GM06990 (cell line): ENCODE measurements at regions not wholly inside any gene's neighbourhood (a gene's known extent, or its start where the extent isn't known, plus 50 kb on each side); places are given as distances from the start of the nearest gene placed in this dataset.

Experiments used
- DNase-seq: peaks from one replicate; pipeline ENCODE4 v3.0.0-alpha.2; 2011; ENCODE audit not compliant: insufficient read length; ENCODE audit errors: extremely low read depth
- H3K27me3 ChIP-seq: replicated peaks from 2 replicates; pipeline ENCODE4 v1.6.0; 2011; ENCODE audit warnings: low read length; ENCODE audit not compliant: control insufficient read depth, insufficient read depth
- H3K36me3 ChIP-seq: 2 replicates; pipeline ENCODE4 v1.5.1; 2011; ENCODE audit warnings: low read length; ENCODE audit not compliant: control insufficient read depth, insufficient read depth
- H3K4me3 ChIP-seq: replicated peaks from 2 replicates; pipeline ENCODE4 v1.5.1; 2011; ENCODE audit warnings: low read depth, mild to moderate bottlenecking, control low read depth, low read length
- TF ChIP-seq, protein P1 (sequence below): IDR thresholded peaks from 2 replicates; pipeline ENCODE4 v1.5.1; 2011; ENCODE audit warnings: low read length, control low read depth, mild to moderate bottlenecking, inconsistent platforms; ENCODE audit not compliant: insufficient read depth, poor library complexity, severe bottlenecking

DNA sequence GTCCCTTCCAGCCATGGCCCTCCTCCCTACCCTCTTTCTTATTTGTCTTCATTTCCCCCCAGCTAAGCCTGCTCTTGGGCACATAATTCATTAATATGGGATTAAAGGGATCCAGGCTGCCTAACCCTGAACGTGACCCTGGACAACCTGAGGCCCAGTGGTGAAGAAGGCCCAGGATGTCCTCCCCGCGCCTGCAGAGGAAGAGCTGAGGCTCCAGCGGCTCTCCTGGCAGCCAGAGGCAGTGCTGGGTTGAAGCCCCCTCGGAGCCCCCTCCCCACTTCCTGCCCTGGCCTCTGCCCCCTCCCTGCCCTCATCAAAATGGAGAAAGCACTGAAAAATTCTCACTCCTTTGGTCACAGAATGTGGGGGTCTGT, 96.5 kb upstream of the ATP2B2 start:
- TF ChIP-seq, protein P1, sequence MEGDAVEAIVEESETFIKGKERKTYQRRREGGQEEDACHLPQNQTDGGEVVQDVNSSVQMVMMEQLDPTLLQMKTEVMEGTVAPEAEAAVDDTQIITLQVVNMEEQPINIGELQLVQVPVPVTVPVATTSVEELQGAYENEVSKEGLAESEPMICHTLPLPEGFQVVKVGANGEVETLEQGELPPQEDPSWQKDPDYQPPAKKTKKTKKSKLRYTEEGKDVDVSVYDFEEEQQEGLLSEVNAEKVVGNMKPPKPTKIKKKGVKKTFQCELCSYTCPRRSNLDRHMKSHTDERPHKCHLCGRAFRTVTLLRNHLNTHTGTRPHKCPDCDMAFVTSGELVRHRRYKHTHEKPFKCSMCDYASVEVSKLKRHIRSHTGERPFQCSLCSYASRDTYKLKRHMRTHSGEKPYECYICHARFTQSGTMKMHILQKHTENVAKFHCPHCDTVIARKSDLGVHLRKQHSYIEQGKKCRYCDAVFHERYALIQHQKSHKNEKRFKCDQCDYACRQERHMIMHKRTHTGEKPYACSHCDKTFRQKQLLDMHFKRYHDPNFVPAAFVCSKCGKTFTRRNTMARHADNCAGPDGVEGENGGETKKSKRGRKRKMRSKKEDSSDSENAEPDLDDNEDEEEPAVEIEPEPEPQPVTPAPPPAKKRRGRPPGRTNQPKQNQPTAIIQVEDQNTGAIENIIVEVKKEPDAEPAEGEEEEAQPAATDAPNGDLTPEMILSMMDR = no peak
- no peak for DNase-seq
- no peaks in the 10 kb centered on the region; the same call in 1 of the 2 replicates for H3K27me3 ChIP-seq
- no peak overlapping the region for H3K4me3 ChIP-seq
- no peaks in the 10 kb centered on the region for H3K36me3 ChIP-seq

DNA sequence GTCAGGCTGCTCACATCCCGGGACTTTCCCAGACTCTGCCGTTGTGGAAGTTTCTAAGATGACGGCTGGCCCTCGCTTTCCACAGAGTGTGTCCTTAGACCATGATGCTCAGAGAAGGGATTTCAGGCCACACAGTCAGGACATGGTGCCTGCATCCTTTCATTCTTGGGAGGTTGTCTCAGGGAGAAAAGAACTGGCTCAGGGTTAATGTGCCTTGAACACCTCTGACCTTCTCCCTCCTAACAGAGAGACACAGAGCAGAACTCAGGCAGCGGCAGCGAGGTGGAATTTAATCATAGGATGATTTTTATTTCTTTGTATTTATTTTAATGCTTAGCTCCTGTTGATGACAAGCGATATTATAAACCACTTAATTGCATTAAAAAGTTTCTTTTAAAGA, 96.9 kb upstream of the ATP2B2 start:
- no peak for DNase-seq
- Histone ChIP-seq H3K4me3 (no peak overlapping the region), H3K36me3 (no peaks in the 10 kb centered on the region), H3K27me3 (no peaks in the 10 kb centered on the region; the same call in 1 of the 2 replicates)
- TF ChIP-seq, protein P1 = no peak

DNA sequence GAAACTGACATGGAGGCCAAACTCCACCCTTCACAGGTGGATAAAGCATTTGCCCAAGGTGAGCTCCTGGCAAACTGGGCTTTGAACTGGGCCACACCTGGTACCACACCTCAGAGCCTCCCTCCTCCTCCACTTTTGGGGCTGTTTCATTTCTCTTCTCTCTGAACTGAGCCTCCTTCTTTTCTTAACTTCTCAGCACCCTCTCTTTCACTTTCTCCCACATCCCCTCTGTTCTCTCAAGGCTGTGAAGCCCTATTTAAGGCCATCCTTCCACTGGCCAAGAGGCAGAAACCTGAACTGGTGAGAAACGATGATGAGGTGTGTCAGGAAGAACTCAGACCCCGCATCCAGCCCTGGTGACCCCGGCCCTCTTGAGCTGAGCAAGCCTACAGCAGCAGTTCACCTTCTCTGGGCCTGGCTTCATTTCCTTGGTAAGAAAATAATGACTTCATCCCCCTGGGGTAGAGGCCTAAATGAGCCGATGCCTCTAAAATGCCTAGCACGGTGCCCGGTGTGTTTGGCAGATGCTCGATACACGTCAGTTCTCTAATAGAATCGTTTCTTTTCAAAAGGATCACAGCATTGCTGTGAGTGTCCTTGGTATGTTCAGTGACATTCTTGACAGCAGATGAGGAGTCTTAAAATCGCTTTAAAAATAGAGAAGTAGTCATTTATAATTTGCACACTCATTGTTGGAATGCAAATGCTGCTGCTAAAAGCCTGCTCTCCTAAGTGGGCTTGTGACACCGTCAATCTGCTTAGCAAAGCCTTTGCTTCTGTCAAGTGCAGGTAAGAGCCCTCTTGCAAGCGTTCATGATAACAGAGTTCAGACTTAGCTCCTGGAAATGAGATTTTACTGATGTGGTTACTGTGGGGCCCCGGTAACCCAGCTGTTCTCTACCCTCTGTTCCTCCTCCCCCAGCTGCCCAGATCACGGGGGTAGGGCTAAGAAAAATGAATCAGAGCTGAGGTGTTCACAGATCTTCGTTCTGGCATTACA, 97.7 kb upstream of the ATP2B2 start:
- DNase-seq = peak; percentile 19
- Histone ChIP-seq H3K4me3 (no peak overlapping the region), H3K36me3 (no peaks in the 10 kb centered on the region), H3K27me3 (no peaks in the 10 kb centered on the region; the same call in 1 of the 2 replicates)
- TF ChIP-seq, protein P1 = no peak

DNA sequence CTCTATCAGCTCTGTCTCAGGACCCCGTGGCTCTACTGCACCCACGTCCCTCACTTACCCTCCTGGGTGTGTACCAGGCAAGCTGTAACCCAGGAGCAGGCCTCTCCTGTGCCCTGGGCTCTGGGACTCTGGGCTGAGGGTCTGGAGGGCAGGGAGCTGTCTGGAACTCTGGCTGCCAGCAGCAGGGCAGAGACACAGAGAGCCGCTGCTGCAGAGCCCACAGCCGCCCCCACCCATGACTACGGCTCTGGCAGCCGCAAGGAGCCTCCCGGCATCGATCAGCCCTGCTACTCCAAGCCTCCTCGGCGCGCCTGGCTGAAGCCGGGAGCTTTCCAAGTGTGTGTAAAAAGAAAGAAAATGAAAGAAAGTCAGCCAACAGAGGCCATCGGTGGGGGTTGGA, 103.7 kb upstream of the ATP2B2 start:
- no peaks in the 10 kb centered on the region; the same call in 1 of the 2 replicates for H3K27me3 ChIP-seq
- DNase-seq = no peak

DNA sequence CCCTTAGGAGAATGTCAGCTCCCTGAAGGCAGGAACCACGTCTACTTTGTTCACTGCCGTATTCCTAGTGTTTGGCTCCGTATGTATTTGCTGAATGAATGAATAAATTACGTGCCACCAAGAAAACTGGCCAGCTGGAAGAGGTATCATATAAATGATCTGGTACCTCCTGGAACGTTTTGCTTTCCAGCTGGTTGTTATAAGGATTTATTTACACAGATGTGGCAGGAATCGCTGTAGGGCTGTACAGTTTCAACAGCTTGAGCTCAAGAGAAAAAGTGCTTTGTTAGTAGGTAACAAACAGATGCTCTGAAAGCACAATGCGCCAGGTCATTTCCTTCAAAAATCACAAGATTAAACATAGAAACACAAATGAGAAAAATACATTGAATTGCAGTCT, 108.8 kb upstream of the ATP2B2 start:
- TF ChIP-seq, protein P1 = no peak
- DNase-seq = no peak

More for the DNA sequence above, 103.7 kb upstream of the ATP2B2 start:
- Histone ChIP-seq H3K4me3 (no peak overlapping the region), H3K36me3 (no peaks in the 10 kb centered on the region)
- TF ChIP-seq, protein P1 = no peak

More for the DNA sequence above, 108.8 kb upstream of the ATP2B2 start:
- peaks cover 1% of the 10 kb centered on the region for H3K27me3 ChIP-seq
- no peak overlapping the region for H3K4me3 ChIP-seq
- H3K36me3 ChIP-seq = no peaks in the 10 kb centered on the region
